ENCODE measurements at regions not wholly inside any gene's neighbourhood (a gene's known extent, or its start where the extent isn't known, plus 50 kb on each side); places are given as distances from the start of the nearest gene placed in this dataset.

DNA sequence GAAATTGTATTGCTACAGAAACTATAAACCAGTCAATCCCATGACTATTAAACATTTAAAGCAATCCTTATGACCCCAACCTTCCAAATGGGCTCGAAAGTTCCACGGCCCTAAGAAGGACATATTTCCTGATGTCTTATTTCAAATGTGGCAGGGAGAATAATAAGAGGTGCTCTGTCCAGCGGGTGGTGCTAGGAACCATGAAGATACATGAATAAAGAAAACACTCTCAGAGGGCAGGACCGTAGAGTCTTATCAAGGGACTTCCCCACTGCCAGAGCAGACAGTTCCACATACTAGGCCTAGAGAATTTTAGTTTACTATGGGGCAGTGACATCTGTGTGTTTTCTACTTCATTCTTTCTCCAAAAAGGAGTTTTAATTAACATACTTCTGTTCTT lies 187.1 kb upstream of the PIK3C3 start:
- Histone ChIP-seq H3K27ac (ENCODE audit: low read length) (no peak overlapping the region), H3K9me2 (replicated peaks; ENCODE audit: low read length) (no peaks in the 10 kb centered on the region), H3K4me1 (ENCODE audit: insufficient read depth, low read length) (peaks cover 3% of the 10 kb centered on the region; the same call in 1 of the 2 replicates), H3K4me2 (ENCODE audit: low read length) (no peak overlapping the region), H3F3A (ENCODE audit: low read length, unreplicated experiment) (no peaks in the 10 kb centered on the region), H3K9ac (ENCODE audit: low read length) (no peak overlapping the region), H3K36me3 (ENCODE audit: low read depth, low read length) (no peaks in the 10 kb centered on the region), H3K4me3 (ENCODE audit: low read length) (no peak overlapping the region), H3K27me3 (ENCODE audit: low read length) (no peaks in the 10 kb centered on the region), H2AFZ (ENCODE audit: low read length) (no peak overlapping the region), H3K79me2 (ENCODE audit: low read length) (no peaks in the 10 kb centered on the region), H3K9me3 (ENCODE audit: low read length) (no peaks in the 10 kb centered on the region), H4K20me1 (ENCODE audit: low read length) (no peaks in the 10 kb centered on the region)
- DNase-seq, result peak; percentile 25
- ChIA-PET CTCF (no interaction called here), POLR2A (ENCODE audit: unreplicated experiment) (no interaction called here)
- TF ChIP-seq EZH2phosphoT487 (IDR thresholded peaks at IDR 0.05; ENCODE audit: borderline replicate concordance, low read length), result no peak
- TF ChIP-seq, protein P1, sequence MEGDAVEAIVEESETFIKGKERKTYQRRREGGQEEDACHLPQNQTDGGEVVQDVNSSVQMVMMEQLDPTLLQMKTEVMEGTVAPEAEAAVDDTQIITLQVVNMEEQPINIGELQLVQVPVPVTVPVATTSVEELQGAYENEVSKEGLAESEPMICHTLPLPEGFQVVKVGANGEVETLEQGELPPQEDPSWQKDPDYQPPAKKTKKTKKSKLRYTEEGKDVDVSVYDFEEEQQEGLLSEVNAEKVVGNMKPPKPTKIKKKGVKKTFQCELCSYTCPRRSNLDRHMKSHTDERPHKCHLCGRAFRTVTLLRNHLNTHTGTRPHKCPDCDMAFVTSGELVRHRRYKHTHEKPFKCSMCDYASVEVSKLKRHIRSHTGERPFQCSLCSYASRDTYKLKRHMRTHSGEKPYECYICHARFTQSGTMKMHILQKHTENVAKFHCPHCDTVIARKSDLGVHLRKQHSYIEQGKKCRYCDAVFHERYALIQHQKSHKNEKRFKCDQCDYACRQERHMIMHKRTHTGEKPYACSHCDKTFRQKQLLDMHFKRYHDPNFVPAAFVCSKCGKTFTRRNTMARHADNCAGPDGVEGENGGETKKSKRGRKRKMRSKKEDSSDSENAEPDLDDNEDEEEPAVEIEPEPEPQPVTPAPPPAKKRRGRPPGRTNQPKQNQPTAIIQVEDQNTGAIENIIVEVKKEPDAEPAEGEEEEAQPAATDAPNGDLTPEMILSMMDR (conservative IDR thresholded peaks at IDR 0.05; ENCODE audit: low read depth, low read length), result peak; percentile 35; the same call in 1 of the 2 replicates
- no TSS peak for BruUV-seq (replicated peaks)
- intact Hi-C loops (cut with micrococcal nuclease), result loop anchor here (5.0 kb wide), 1 partner anchor 139 kb away; no protein-coding TSS in a partner anchor
- peak; percentile 60 for ATAC-seq

DNA sequence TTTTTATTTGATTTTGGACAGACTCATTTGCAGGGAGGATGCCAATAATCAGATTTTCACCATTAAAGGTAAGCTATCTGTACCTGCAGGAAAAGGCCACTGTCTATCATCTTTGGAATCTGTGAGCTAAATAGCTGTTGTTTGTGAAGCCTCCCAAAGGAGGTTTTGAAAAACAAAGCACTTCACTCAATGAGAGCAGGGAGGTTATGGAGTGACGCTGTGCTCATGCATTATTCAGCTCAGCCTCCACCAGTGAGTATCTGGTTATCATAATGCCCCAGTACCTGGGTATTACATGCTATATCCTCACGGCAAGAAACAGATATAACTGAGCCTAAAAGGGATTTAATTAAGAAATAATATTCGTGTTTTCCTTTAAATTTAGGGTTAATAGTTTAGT lies 189.6 kb upstream of the PIK3C3 start:
- intact Hi-C loops (cut with micrococcal nuclease), result loop anchor here (5.0 kb wide), 1 partner anchor 142 kb away; no protein-coding TSS in a partner anchor
- Histone ChIP-seq H3K4me1 (ENCODE audit: insufficient read depth, low read length) (peaks cover 23% of the 10 kb centered on the region), H4K20me1 (ENCODE audit: low read length) (no peaks in the 10 kb centered on the region), H3K27ac (ENCODE audit: low read length) (no peak overlapping the region), H2AFZ (ENCODE audit: low read length) (no peak overlapping the region), H3K9me2 (replicated peaks; ENCODE audit: low read length) (no peaks in the 10 kb centered on the region), H3F3A (ENCODE audit: low read length, unreplicated experiment) (no peaks in the 10 kb centered on the region), H3K79me2 (ENCODE audit: low read length) (no peaks in the 10 kb centered on the region), H3K4me2 (ENCODE audit: low read length) (no peak overlapping the region), H3K9ac (ENCODE audit: low read length) (no peak overlapping the region), H3K9me3 (ENCODE audit: low read length) (no peaks in the 10 kb centered on the region), H3K36me3 (ENCODE audit: low read depth, low read length) (no peaks in the 10 kb centered on the region), H3K27me3 (ENCODE audit: low read length) (no peaks in the 10 kb centered on the region), H3K4me3 (ENCODE audit: low read length) (no peak overlapping the region)
- BruUV-seq (replicated peaks), result no TSS peak
- POLR2A ChIA-PET (ENCODE audit: unreplicated experiment), result no interaction called here
- ATAC-seq (no peak), DNase-seq (no peak)
- CTCF ChIA-PET, result no interaction called here
- TF ChIP-seq EZH2phosphoT487 (IDR thresholded peaks at IDR 0.05; ENCODE audit: borderline replicate concordance, low read length), result no peak

DNA sequence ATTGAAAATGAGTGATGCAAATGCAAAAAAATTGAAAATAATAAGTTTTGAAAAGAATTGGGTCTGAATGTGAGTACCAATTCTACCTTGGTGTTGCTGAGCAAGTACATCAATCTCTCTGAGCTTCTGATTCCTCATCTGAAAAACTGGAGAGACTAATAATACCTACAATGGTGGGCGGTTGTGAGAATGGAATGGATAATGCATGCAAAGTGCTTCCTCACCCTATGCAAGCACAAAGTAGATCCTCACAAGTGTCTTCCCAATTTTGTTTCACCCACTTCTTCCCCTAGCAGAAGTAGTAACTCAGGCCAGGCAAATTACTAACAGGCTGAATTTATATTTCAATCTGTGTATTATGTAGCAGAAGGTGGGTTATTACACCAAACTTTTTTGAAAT lies 191.7 kb upstream of the PIK3C3 start:
- H3K4me3 ChIP-seq (ENCODE audit: low read length), result no peak overlapping the region
- H4K20me1 ChIP-seq (ENCODE audit: low read length), result no peaks in the 10 kb centered on the region
- H3K4me2 ChIP-seq (ENCODE audit: low read length), result no peak overlapping the region
- no peak overlapping the region for H3K27ac ChIP-seq (ENCODE audit: low read length)
- ATAC-seq (no peak), DNase-seq (no peak)
- BruUV-seq (replicated peaks), result no TSS peak
- ChIA-PET POLR2A (ENCODE audit: unreplicated experiment) (no interaction called here), CTCF (no interaction called here)
- no peaks in the 10 kb centered on the region for H3K9me2 ChIP-seq (replicated peaks; ENCODE audit: low read length)
- TF ChIP-seq, protein P1 (conservative IDR thresholded peaks at IDR 0.05; ENCODE audit: low read depth, low read length), result no peak
- TF ChIP-seq EZH2 (IDR thresholded peaks at IDR 0.05; ENCODE audit: low read length, unreplicated experiment) (no peak), EZH2phosphoT487 (IDR thresholded peaks at IDR 0.05; ENCODE audit: borderline replicate concordance, low read length) (no peak)
- peaks cover 23% of the 10 kb centered on the region for H3K4me1 ChIP-seq (ENCODE audit: insufficient read depth, low read length)
- H3K9me3 ChIP-seq (ENCODE audit: low read length), result no peaks in the 10 kb centered on the region
- H3K79me2 ChIP-seq (ENCODE audit: low read length), result no peaks in the 10 kb centered on the region
- H3F3A ChIP-seq (ENCODE audit: low read length, unreplicated experiment), result no peaks in the 10 kb centered on the region
- H3K9ac ChIP-seq (ENCODE audit: low read length), result no peak overlapping the region
- intact Hi-C loops (cut with micrococcal nuclease), result no loop called here
- no peak overlapping the region for H2AFZ ChIP-seq (ENCODE audit: low read length)
- H3K27me3 ChIP-seq (ENCODE audit: low read length), result no peaks in the 10 kb centered on the region
- no peaks in the 10 kb centered on the region for H3K36me3 ChIP-seq (ENCODE audit: low read depth, low read length)
